ENCODE measurements at regions not wholly inside any gene's neighbourhood (a gene's known extent, or its start where the extent isn't known, plus 50 kb on each side); places are given as distances from the start of the nearest gene placed in this dataset.

DNA sequence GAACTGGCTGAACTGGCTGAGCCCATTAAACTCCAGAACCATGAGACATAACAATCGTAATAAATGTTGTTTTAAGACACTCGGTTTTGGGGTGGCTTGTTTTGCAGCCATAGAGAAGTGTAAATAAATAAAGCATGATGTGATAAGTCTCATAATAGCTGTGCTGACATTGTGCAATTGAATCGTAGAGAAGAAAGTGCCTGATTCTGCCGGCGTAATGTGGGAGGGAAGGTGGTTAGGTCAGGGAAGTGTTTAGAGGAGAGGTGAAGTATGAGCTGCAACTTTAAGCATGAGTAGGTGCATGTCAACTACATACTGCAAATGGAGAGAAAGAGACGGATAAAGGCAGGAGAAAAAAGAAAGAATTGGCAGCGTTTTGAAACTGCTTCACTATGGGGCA is 217.1 kb downstream of the BLID start:
- no peak for DNase-seq

DNA sequence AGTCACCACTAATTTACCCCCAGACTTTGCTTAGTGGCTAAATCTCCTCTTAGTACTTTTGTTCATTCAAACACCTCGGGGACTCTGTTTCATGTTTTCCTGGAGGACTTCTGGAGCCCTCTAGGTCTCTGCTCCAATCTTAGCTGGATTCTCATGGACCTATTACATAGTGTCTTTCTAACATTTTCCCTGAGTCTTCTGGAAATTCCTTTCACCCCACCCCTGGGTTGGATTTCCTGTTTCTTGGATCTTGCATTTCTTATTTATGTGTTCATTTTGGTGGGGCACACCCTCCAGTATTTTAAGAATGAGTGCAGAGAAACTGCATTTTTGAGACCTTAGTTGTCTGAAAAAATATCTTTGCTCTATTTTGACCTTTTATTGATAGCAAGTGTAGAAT is 220.1 kb downstream of the BLID start:
- no peak for DNase-seq

DNA sequence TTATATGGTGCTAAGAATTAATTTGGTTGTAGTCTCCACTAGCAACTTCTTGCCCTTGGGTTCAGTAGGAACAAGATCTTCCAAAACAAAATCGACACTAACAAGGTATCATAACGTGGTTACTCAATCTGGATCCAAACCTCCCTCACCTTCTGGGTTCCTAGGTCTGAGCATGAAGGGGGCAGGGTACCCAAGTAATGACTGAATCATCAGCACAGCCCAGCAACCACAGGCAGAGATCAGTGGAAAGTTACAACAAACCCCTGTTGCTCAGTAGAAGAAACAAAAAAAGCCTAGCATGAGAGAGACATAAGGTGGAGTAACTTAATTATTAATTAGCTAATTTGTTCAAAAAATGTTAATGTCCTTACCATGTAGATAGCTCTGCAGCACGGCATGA is 221.4 kb downstream of the BLID start:
- no peak for DNase-seq

DNA sequence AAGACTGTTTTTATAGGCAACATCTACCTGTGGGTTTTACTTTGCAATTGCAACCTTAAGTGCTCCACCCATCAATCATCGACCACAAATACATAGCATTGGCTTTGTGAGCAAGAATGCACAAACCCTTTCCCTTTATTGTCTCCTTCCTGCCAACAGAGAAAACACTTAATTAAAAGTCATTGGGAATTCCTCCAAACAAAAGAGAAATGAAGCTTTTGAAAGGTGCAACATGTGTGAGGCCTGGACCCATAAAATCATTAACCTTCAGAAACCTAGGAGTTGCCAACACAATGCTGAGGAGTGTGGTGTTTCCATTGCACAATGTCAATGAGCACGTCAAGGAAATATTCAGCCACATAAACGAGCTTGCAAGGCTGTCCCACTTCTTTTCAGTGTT is 223.2 kb downstream of the BLID start:
- DNase-seq = no peak

- DNase-seq = peak; percentile 64
These were observed 223.8 kb downstream of the BLID start for GRCh38 chr11:121892131-121892681.

- no peak for DNase-seq
These were observed 225.0 kb downstream of the BLID start for GRCh38 chr11:121890946-121891515.

DNA sequence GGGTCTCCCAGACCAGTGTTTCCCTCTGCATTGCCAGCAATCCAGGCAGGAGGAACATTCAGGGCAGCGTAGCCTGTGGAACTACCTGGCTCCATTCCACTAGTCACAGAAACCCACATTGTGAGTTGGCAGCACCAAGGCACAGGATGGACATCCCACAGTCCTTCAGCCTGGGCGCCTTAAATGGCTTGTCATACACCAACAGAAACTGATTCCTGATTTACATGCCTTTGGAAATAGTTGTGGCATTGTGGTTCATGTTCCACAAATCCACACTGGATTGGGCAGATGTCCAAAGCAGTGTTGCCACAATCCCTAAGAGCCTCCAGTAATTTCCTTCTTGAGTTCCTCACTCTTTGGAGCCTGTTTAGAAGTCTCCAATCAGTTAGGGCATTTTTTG is 225.6 kb downstream of the BLID start:
- DNase-seq = no peak

DNA sequence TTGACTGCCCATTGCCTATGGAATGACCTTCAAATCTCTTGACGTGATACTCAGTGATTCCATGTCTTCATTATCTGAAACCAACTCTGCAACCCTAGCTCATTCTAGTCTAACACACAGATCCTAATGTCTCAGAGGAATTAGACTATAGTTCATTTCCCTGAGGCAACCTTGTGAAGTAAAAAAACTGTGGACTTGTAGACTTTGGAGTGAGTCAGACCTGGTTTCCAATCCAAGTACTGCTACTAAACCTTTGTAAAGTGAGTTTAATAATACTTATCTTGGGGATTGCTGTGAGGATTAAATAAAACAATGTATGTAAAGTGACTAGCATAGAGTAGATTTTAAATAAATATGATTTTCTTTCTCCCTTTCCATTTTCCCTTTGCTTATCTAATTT is 226.1 kb downstream of the BLID start:
- no peak for DNase-seq

- no peak for DNase-seq
These were observed 226.8 kb downstream of the BLID start for GRCh38 chr11:121889186-121889585.

DNA sequence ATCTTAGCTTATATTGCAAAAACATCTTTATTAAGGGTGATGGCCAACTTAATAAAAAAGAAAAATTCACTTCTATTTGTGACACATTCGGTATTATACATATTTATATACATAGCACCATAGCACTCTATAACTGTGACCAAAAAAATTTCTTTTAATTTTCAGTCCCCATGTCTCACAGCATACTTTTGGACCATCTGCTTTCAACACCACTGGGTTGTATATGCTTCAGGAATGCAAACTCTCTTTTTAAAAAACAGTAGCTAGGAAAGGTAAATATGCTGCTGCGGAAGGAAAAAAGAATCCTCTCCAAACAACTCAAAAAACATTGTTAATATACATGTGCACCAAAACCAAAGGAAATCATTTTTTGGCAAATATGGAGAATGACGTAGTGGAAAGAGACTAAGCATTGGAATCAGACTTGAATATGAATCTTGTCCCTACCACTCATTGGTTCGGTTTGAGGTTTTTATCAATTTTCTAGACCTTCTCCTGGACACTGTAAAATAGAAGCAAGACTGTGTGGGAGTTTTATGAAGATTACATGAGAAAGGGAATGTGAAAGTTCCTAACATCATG is 227.9 kb downstream of the BLID start:
- peak; percentile 20 for DNase-seq

DNA sequence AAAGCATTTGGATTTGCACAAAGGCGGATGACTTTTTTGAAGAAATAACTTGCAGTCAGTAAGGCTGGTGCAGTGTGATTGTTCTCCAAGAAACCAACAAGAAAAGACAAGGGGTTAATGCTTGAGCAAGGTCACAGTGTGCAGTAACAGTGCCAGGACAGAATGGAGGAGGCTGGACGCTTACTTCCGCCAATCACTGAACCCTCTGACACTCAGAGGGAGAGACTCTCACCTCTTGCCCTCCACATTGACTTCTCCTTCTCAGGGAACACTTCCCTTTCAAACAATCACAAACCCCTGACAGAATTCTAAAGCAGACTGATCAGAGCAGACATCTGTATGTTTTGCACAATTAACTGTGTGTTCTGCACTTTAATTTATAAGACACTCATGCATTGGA is 228.4 kb downstream of the BLID start:
- DNase-seq = no peak

DNA sequence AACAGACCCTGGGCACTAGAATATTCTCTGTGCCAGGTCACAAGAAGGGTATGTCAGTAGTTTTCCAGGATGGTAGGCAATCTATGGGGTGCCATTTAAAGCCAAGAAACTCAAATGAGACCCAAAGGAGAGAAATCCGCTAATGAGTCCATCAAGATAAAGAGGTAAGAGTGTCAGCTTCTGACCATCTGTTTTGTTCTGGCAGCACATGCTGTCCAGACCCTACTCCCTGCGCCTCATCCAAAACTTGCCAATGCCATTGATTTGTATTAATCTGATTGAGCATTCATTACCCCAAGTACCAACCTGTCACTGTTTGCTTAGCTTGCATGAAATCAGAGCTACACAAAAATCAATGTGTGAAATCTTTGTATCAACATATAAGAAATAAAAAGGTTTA is 229.0 kb downstream of the BLID start:
- DNase-seq = no peak

GRCh38 chr11:121886005-121886734 is 229.8 kb downstream of the BLID start:
- DNase-seq = peak; percentile 64

- no peak for DNase-seq
These were observed 231.4 kb downstream of the BLID start for GRCh38 chr11:121884626-121885025.

DNA sequence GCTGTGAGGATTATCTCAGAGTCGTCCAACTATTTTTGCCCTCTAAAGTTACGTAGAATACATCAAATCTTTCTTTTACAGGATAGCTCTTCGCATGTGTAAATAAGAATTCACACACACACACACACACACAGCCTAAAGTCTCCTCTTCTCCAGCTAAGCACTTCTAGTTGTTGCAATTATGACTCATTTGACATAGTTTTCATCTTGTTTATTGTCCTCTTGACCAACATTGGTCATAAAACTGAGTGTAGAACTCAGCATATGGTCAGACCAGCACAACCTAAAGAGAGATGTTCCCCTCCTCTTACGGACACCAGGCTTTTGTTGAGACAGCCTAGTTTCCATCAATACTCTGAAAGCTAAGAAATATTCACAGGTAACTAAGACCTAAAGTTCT is 234.2 kb downstream of the BLID start:
- DNase-seq = no peak

DNA sequence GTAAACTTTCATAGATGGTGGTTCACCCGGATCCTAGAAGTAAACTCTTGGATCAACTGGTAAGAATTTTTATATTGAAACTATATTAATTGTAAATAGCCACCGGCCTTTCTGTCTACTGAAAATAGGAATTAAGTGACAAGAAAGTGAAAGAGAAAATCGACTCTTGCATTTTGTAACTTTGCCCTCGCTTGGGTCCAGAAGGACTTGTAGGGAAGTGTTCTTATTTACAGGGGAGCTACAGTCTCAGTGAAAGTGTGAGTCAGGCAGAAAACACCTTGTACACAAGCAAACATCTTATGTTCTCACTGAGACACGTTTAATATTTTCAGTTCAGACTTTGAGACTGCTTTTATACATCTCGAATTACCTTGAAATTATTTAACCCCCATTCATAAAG is 238.9 kb downstream of the BLID start:
- no peak for DNase-seq

DNA sequence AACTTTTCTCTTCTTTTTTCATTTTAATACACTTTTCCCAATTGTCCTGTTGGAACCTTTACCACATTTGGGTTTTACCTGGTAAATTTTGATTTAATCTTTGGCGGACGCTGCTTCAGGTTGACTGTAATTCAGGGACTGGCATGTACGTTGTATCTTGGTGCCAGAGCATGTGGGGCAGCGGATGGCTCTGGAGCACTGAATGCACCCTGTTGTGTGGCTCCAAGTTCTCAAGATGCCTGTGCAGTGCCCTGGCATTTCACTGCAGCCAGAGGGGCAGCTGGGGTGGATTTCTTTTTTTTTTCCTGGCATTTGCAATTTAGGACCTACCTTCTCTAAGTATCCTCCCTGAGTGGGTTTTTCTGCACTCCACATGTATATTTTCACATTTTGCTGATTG is 242.2 kb downstream of the BLID start:
- no peak for DNase-seq

- DNase-seq = no peak
These were observed 243.7 kb downstream of the BLID start for GRCh38 chr11:121872356-121872755.

DNA sequence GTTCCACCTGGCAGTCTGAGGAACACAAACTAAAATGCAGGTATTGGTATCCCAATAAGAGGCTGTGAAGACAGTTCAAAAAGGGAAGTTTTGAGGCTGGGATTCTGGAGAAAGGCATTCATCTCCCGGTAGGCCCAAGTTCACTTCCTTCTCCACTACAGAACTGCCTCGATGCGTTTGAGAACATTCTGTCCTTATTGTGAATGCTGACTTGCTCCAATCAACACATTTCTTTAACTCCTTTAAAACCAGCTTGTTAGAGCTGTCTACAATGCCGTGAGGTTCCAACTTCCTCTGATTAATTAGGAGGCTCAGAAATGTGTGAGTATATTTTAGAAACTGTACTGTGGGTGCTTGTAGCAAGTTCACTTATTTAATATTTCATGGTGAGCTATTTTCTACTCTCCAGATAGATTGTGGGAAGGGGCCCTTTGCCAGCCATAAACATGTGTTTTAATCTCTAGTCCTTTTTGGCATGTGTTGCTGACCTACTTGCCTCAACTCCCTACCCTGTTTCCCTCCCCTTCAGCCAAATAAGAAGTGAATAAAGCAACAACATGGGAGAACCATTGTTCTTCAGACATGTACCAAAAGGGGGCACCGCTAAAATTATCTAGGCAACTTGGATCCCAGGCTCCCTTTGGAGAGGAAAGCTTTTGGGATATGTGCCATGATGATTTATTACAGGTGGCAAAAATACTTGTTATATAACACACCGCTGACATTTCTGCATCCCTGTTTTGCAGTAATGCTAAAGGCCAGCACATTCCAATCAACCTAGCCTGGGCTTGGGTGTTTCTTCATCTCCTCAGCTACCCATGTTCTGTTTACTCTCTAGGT is 245.6 kb downstream of the BLID start:
- DNase-seq = no peak

DNA sequence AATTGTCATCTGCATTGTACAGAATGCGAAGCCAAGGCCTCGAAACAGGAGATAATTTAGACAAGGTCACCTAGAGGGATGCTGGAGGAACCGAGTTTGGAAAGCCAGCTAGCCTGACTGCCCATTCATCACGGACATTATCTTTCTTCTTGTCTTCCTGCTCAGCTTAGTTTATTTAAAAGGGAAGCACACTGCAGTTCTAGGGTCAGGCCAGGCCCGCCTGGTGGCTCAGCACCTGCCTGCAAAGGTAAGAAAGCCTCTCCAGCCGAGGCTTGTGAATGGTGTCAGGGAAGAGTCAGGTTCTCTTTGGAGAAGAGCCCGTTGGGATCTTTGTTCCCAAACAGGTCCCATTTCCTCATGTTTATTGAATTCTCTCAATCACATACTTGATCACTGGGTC is 246.5 kb downstream of the BLID start:
- DNase-seq = no peak

- no peak for DNase-seq
These were observed 249.3 kb downstream of the BLID start for GRCh38 chr11:121866754-121867153.

GRCh38 chr11:121864660-121865059 is 251.4 kb downstream of the BLID start:
- no peak for DNase-seq

DNA sequence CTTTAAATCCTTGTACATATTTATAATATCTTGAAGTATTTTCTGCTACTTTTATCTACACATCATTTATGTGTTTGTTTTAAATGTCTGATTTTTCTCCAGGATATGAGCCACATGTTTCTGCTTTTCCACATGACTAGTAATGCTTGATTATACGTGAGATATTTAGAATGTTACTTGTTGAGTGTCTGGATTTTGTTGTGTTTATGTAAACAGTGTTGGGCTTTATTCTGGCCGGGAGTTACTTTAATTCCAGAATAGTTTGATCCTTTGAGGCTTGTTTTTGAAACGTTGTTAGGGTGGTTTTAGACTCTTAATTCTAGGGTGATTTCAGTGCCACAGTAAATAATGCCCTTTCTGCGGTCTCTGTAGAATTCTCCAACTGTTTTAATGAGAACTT is 252.9 kb downstream of the BLID start:
- DNase-seq = no peak
